ENCODE measurements at regions not wholly inside any gene's neighbourhood (a gene's known extent, or its start where the extent isn't known, plus 50 kb on each side); places are given as distances from the start of the nearest gene placed in this dataset.

DNA sequence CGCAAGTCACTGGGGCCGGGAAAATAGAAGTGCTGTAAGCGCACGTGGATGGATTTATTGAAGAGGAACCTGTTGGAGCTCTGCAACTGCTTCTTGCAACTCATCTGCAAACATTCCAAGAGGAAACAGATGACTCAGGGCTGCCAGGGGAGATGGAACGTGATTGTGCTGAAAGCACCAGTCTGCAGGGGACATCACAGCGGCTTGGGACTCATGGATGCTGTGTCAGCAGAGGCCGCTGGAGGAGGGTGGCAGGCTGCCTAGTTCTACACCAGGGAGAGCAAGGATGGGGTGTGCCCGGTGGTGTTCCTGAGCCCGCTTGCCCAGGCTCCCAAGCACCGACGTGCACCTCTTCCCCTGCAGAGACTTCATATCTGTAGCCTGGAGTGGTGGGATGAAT lies 515.7 kb downstream of the TCERG1L start:
- TF ChIP-seq, protein P1, sequence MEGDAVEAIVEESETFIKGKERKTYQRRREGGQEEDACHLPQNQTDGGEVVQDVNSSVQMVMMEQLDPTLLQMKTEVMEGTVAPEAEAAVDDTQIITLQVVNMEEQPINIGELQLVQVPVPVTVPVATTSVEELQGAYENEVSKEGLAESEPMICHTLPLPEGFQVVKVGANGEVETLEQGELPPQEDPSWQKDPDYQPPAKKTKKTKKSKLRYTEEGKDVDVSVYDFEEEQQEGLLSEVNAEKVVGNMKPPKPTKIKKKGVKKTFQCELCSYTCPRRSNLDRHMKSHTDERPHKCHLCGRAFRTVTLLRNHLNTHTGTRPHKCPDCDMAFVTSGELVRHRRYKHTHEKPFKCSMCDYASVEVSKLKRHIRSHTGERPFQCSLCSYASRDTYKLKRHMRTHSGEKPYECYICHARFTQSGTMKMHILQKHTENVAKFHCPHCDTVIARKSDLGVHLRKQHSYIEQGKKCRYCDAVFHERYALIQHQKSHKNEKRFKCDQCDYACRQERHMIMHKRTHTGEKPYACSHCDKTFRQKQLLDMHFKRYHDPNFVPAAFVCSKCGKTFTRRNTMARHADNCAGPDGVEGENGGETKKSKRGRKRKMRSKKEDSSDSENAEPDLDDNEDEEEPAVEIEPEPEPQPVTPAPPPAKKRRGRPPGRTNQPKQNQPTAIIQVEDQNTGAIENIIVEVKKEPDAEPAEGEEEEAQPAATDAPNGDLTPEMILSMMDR (IDR thresholded peaks at IDR 0.05), result no peak
- TF ChIP-seq POLR2A (IDR thresholded peaks at IDR 0.05), result no peak
